H1 (cell line): ENCODE measurements at regions not wholly inside any gene's neighbourhood (a gene's known extent, or its start where the extent isn't known, plus 50 kb on each side); places are given as distances from the start of the nearest gene placed in this dataset.

Source experiments
- CTCF ChIP-seq, 3 experiments: IDR thresholded peaks; 1 replicate in 2 of 3; 2 replicates in 1 of 3; pipeline versions ENCODE4 v1.5.1 to v1.6.1; 2011; ENCODE audit warnings: low read length in 3 of 3, mild to moderate bottlenecking in 3 of 3, inconsistent platforms in 2 of 3, low read depth in 1 of 3, moderate library complexity in 1 of 3; ENCODE audit not compliant: insufficient read depth in 1 of 3; ENCODE audit errors: control extremely low read depth in 1 of 3
- EP300 ChIP-seq, 2 experiments: IDR thresholded peaks; 1 replicate in 1 of 2; 2 replicates in 1 of 2; pipeline ENCODE4 v1.6.1; 2011 to 2012; ENCODE audit warnings: low read depth in 2 of 2, low read length in 2 of 2, mild to moderate bottlenecking in 2 of 2, borderline replicate concordance in 1 of 2, inconsistent platforms in 1 of 2, moderate library complexity in 1 of 2

DNA sequence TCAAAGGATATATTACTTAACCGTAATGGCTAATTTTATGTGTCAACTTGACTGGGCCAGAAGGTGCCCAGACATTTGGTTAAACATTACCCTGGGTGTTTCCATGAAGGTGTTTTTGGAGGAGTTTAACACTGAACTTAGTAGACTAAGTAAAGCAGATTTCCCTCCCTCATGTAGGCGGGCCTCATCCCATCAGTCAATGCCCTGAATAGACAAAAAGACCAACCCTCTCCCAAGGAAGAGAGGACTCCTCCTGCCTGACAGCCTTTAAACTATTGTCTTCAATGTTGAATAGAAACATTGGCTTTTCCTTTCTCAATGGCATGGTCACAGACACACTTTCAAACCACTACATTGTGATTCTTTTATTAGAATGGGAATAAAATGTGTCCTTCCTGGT lies 121.9 kb downstream of the SETD4 start:
- TF ChIP-seq CTCF (IDR thresholded peaks at IDR 0.05; ENCODE audit: control extremely low read depth in 1 of 3, insufficient read depth in 1 of 3, low read depth in 1 of 3, low read length in 3 of 3) (no peak), EP300 (IDR thresholded peaks at IDR 0.05; ENCODE audit: borderline replicate concordance in 1 of 2, low read depth in 2 of 2, low read length in 2 of 2) (no peak)
